ENCODE measurements at regions not wholly inside any gene's neighbourhood (a gene's known extent, or its start where the extent isn't known, plus 50 kb on each side); places are given as distances from the start of the nearest gene placed in this dataset.

GRCh38 chr22:44603767-44604166 lies 98.2 kb upstream of the PRR5 start:
- H3K4me1 ChIP-seq (ENCODE audit: insufficient read depth, low read length) = no peaks in the 10 kb centered on the region
- H3K36me3 ChIP-seq (ENCODE audit: insufficient read depth, low read length) = no peaks in the 10 kb centered on the region
- no peak for FAIRE-seq
- no peak for DNase-seq (ENCODE audit: low read depth)
- H3K9me3 Mint-ChIP-seq (ENCODE audit: unreplicated experiment) = no peaks in the 10 kb centered on the region
- TF ChIP-seq, protein P1, sequence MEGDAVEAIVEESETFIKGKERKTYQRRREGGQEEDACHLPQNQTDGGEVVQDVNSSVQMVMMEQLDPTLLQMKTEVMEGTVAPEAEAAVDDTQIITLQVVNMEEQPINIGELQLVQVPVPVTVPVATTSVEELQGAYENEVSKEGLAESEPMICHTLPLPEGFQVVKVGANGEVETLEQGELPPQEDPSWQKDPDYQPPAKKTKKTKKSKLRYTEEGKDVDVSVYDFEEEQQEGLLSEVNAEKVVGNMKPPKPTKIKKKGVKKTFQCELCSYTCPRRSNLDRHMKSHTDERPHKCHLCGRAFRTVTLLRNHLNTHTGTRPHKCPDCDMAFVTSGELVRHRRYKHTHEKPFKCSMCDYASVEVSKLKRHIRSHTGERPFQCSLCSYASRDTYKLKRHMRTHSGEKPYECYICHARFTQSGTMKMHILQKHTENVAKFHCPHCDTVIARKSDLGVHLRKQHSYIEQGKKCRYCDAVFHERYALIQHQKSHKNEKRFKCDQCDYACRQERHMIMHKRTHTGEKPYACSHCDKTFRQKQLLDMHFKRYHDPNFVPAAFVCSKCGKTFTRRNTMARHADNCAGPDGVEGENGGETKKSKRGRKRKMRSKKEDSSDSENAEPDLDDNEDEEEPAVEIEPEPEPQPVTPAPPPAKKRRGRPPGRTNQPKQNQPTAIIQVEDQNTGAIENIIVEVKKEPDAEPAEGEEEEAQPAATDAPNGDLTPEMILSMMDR (IDR thresholded peaks at IDR 0.05; ENCODE audit: insufficient read depth, low read depth, low read length) = no peak
- TF ChIP-seq EZH2 (IDR thresholded peaks at IDR 0.05; ENCODE audit: insufficient read depth, low read length) = no peak
- no peak overlapping the region for H2AFZ ChIP-seq (ENCODE audit: low read depth, low read length)
- H3K27me3 ChIP-seq (ENCODE audit: insufficient read depth, low read length) = peaks cover 14% of the 10 kb centered on the region
- peaks cover 42% of the 10 kb centered on the region for H3K27me3 Mint-ChIP-seq (ENCODE audit: low read depth, unreplicated experiment)
- H3K27ac ChIP-seq (ENCODE audit: low read depth, low read length) = no peak overlapping the region
- H3K4me1 Mint-ChIP-seq (ENCODE audit: low read depth, unreplicated experiment) = no peaks in the 10 kb centered on the region
- H3K79me2 ChIP-seq (ENCODE audit: insufficient read depth, low read length) = no peaks in the 10 kb centered on the region
- no peak overlapping the region for H3K4me3 ChIP-seq (ENCODE audit: insufficient read depth, low read depth, low read length)
- H3K9ac ChIP-seq (ENCODE audit: low read length) = no peak overlapping the region
- no peak overlapping the region for H3K4me3 Mint-ChIP-seq (ENCODE audit: unreplicated experiment)
- no peaks in the 10 kb centered on the region for H3K9me3 ChIP-seq (ENCODE audit: insufficient read depth, low read depth, low read length)
- no peak overlapping the region for H3K27ac Mint-ChIP-seq (ENCODE audit: unreplicated experiment)
- no peak overlapping the region for H3K4me2 ChIP-seq (ENCODE audit: low read length)
- no peaks in the 10 kb centered on the region for H3K36me3 Mint-ChIP-seq (ENCODE audit: low read depth, unreplicated experiment)
- no peaks in the 10 kb centered on the region for H4K20me1 ChIP-seq (ENCODE audit: insufficient read depth, low read length)

GRCh38 chr22:44601725-44602124 lies 100.3 kb upstream of the PRR5 start:
- H2AFZ ChIP-seq (ENCODE audit: low read depth, low read length) = no peak overlapping the region
- H3K27me3 ChIP-seq (ENCODE audit: insufficient read depth, low read length) = peaks cover 17% of the 10 kb centered on the region
- H3K4me1 Mint-ChIP-seq (ENCODE audit: low read depth, unreplicated experiment) = no peaks in the 10 kb centered on the region
- no peaks in the 10 kb centered on the region for H3K36me3 Mint-ChIP-seq (ENCODE audit: low read depth, unreplicated experiment)
- no peak overlapping the region for H3K4me3 Mint-ChIP-seq (ENCODE audit: unreplicated experiment)
- H3K9ac ChIP-seq (ENCODE audit: low read length) = no peak overlapping the region
- no peak overlapping the region for H3K4me3 ChIP-seq (ENCODE audit: insufficient read depth, low read depth, low read length)
- H3K27ac Mint-ChIP-seq (ENCODE audit: unreplicated experiment) = no peak overlapping the region
- no peaks in the 10 kb centered on the region for H3K36me3 ChIP-seq (ENCODE audit: insufficient read depth, low read length)
- no peaks in the 10 kb centered on the region for H3K9me3 Mint-ChIP-seq (ENCODE audit: unreplicated experiment)
- H3K79me2 ChIP-seq (ENCODE audit: insufficient read depth, low read length) = no peaks in the 10 kb centered on the region
- no peaks in the 10 kb centered on the region for H4K20me1 ChIP-seq (ENCODE audit: insufficient read depth, low read length)
- FAIRE-seq (no peak), DNase-seq (ENCODE audit: low read depth) (no peak)
- no peaks in the 10 kb centered on the region for H3K4me1 ChIP-seq (ENCODE audit: insufficient read depth, low read length)
- no peak overlapping the region for H3K27ac ChIP-seq (ENCODE audit: low read depth, low read length)
- H3K9me3 ChIP-seq (ENCODE audit: insufficient read depth, low read depth, low read length) = no peaks in the 10 kb centered on the region
- peaks cover 37% of the 10 kb centered on the region for H3K27me3 Mint-ChIP-seq (ENCODE audit: low read depth, unreplicated experiment)
- H3K4me2 ChIP-seq (ENCODE audit: low read length) = no peak overlapping the region
- no peak for TF ChIP-seq EZH2 (IDR thresholded peaks at IDR 0.05; ENCODE audit: insufficient read depth, low read length)
- TF ChIP-seq, protein P1 (IDR thresholded peaks at IDR 0.05; ENCODE audit: insufficient read depth, low read depth, low read length) = no peak

- H3K27ac ChIP-seq (ENCODE audit: low read depth, low read length) = no peak overlapping the region
- no peaks in the 10 kb centered on the region for H3K9me3 ChIP-seq (ENCODE audit: insufficient read depth, low read depth, low read length)
- peaks cover 13% of the 10 kb centered on the region for H3K27me3 ChIP-seq (ENCODE audit: insufficient read depth, low read length)
- H3K27ac Mint-ChIP-seq (ENCODE audit: unreplicated experiment) = no peak overlapping the region
- no peaks in the 10 kb centered on the region for H3K36me3 ChIP-seq (ENCODE audit: insufficient read depth, low read length)
- no peaks in the 10 kb centered on the region for H3K9me3 Mint-ChIP-seq (ENCODE audit: unreplicated experiment)
- no peak overlapping the region for H2AFZ ChIP-seq (ENCODE audit: low read depth, low read length)
- H3K4me1 Mint-ChIP-seq (ENCODE audit: low read depth, unreplicated experiment) = no peaks in the 10 kb centered on the region
- DNase-seq (ENCODE audit: low read depth) = no peak
- no peak overlapping the region for H3K9ac ChIP-seq (ENCODE audit: low read length)
- H3K27me3 Mint-ChIP-seq (ENCODE audit: low read depth, unreplicated experiment) = peaks cover 34% of the 10 kb centered on the region
- FAIRE-seq = no peak
- no peaks in the 10 kb centered on the region for H4K20me1 ChIP-seq (ENCODE audit: insufficient read depth, low read length)
- H3K79me2 ChIP-seq (ENCODE audit: insufficient read depth, low read length) = no peaks in the 10 kb centered on the region
- H3K4me1 ChIP-seq (ENCODE audit: insufficient read depth, low read length) = no peaks in the 10 kb centered on the region
- H3K4me3 Mint-ChIP-seq (ENCODE audit: unreplicated experiment) = no peak overlapping the region
- no peak overlapping the region for H3K4me2 ChIP-seq (ENCODE audit: low read length)
- no peak for TF ChIP-seq EZH2 (IDR thresholded peaks at IDR 0.05; ENCODE audit: insufficient read depth, low read length)
- TF ChIP-seq, protein P1 (IDR thresholded peaks at IDR 0.05; ENCODE audit: insufficient read depth, low read depth, low read length) = no peak
- no peaks in the 10 kb centered on the region for H3K36me3 Mint-ChIP-seq (ENCODE audit: low read depth, unreplicated experiment)
- H3K4me3 ChIP-seq (ENCODE audit: insufficient read depth, low read depth, low read length) = no peak overlapping the region
Observed at GRCh38 chr22:44601189-44601588, 100.8 kb upstream of the PRR5 start.

All from astrocyte (in vitro differentiated cells and primary cell).